Bronchial epithelial cell (primary cell): ENCODE measurements at regions not wholly inside any gene's neighbourhood (a gene's known extent, or its start where the extent isn't known, plus 50 kb on each side); places are given as distances from the start of the nearest gene placed in this dataset.

Experiments
- DNase-seq: peaks from one replicate; pipeline ENCODE4 v3.0.0-alpha.2; 2010; ENCODE audit warnings: low read depth
- FAIRE-seq: peaks from 2 replicates; lab custom pipeline; 2011; peaks lifted over from hg19 to GRCh38; lab: Jason Lieb, UNC
- H3K27me3 ChIP-seq: 2 replicates; pipeline ENCODE4 v1.5.1; 2011; ENCODE audit warnings: low read length; ENCODE audit not compliant: control insufficient read depth, insufficient read depth
- H3K36me3 ChIP-seq: 2 replicates; pipeline ENCODE4 v1.5.1; 2011; ENCODE audit warnings: low read length; ENCODE audit not compliant: control insufficient read depth, insufficient read depth
- H3K4me3 ChIP-seq: 2 replicates; pipeline ENCODE4 v1.5.1; 2011; ENCODE audit warnings: mild to moderate bottlenecking, low read depth, low read length, control low read depth
- CTCF ChIP-seq: IDR thresholded peaks from 2 replicates; pipeline ENCODE4 v1.5.1; 2011; ENCODE audit warnings: mild to moderate bottlenecking, moderate library complexity, low read length, control low read depth, inconsistent platforms; ENCODE audit not compliant: insufficient read depth, severe bottlenecking

- Histone ChIP-seq H3K4me3 (no peak overlapping the region), H3K27me3 (no peaks in the 10 kb centered on the region), H3K36me3 (no peaks in the 10 kb centered on the region)
- FAIRE-seq (no peak), DNase-seq (peak; percentile 2)
- TF ChIP-seq CTCF = no peak
Measured at GRCh38 chr9:135016037-135016640, 71.3 kb upstream of the OLFM1 start.

- TF ChIP-seq CTCF = no peak
- no peak overlapping the region for H3K4me3 ChIP-seq
- no peaks in the 10 kb centered on the region for H3K27me3 ChIP-seq
- DNase-seq (no peak), FAIRE-seq (no peak)
- no peaks in the 10 kb centered on the region for H3K36me3 ChIP-seq
Measured at GRCh38 chr9:135016876-135017275, 70.6 kb upstream of the OLFM1 start.

GRCh38 chr9:135017899-135018298 lies 69.6 kb upstream of the OLFM1 start:
- no peak for DNase-seq
- no peak for TF ChIP-seq CTCF
- Histone ChIP-seq H3K27me3 (no peaks in the 10 kb centered on the region), H3K36me3 (no peaks in the 10 kb centered on the region), H3K4me3 (no peak overlapping the region)
- peak; percentile 52 for FAIRE-seq

GRCh38 chr9:135018306-135018915 lies 69.1 kb upstream of the OLFM1 start:
- no peak overlapping the region for H3K4me3 ChIP-seq
- no peak for TF ChIP-seq CTCF
- DNase-seq (no peak), FAIRE-seq (no peak)
- H3K36me3 ChIP-seq = no peaks in the 10 kb centered on the region
- H3K27me3 ChIP-seq = no peaks in the 10 kb centered on the region

- H3K27me3 ChIP-seq = no peaks in the 10 kb centered on the region
- TF ChIP-seq CTCF = no peak
- FAIRE-seq = no peak
Measured at GRCh38 chr9:135019224-135019623, 68.2 kb upstream of the OLFM1 start.

More at GRCh38 chr9:135019224-135019623, 68.2 kb upstream of the OLFM1 start:
- no peak for DNase-seq
- Histone ChIP-seq H3K4me3 (no peak overlapping the region), H3K36me3 (no peaks in the 10 kb centered on the region)
